H1 (cell line): ENCODE measurements at regions not wholly inside any gene's neighbourhood (a gene's known extent, or its start where the extent isn't known, plus 50 kb on each side); places are given as distances from the start of the nearest gene placed in this dataset.

Experiments
- CTBP2 ChIP-seq: IDR thresholded peaks from 2 replicates; pipeline ENCODE4 v1.7.0; 2011; ENCODE audit warnings: borderline replicate concordance, mild to moderate bottlenecking, moderate library complexity, mixed read lengths, low read length; ENCODE audit not compliant: insufficient read depth, insufficient read length
- POU5F1 ChIP-seq: IDR thresholded peaks from 2 replicates; pipeline ENCODE4 v1.6.1; 2011; ENCODE audit warnings: low read depth, mild to moderate bottlenecking, low read length, moderate library complexity

GRCh38 chr12:22971247-22971646 lies 346.3 kb downstream of the ETNK1 start (continued):
- no peak for TF ChIP-seq CTBP2
- no peak for TF ChIP-seq POU5F1
